GM18858 (cell line): ENCODE measurements at regions not wholly inside any gene's neighbourhood (a gene's known extent, or its start where the extent isn't known, plus 50 kb on each side); places are given as distances from the start of the nearest gene placed in this dataset.

Source experiments
- ATAC-seq: cut with Tn5 transposase; IDR thresholded peaks from one replicate; pipeline ENCODE4 v1.9.1; 2021; ENCODE audit not compliant: unreplicated experiment

- ATAC-seq = no peak
These were observed 189.1 kb upstream of the PELI2 start for GRCh38 chr14:55929136-55929535.

- ATAC-seq = no peak
These were observed 188.0 kb upstream of the PELI2 start for GRCh38 chr14:55930016-55930784.

- ATAC-seq = no peak
These were observed 181.5 kb upstream of the PELI2 start for GRCh38 chr14:55936691-55937090.

GRCh38 chr14:55938249-55938791 lies 179.9 kb upstream of the PELI2 start:
- ATAC-seq = no peak

- ATAC-seq = no peak
These were observed 176.0 kb upstream of the PELI2 start for GRCh38 chr14:55942076-55942654.

GRCh38 chr14:55942826-55943225 lies 175.4 kb upstream of the PELI2 start:
- ATAC-seq = no peak

GRCh38 chr14:55944757-55945156 lies 173.5 kb upstream of the PELI2 start:
- no peak for ATAC-seq

- no peak for ATAC-seq
These were observed 172.0 kb upstream of the PELI2 start for GRCh38 chr14:55946231-55946630.

- ATAC-seq = no peak
These were observed 169.8 kb upstream of the PELI2 start for GRCh38 chr14:55948399-55948798.

GRCh38 chr14:55949708-55950107 lies 168.5 kb upstream of the PELI2 start:
- ATAC-seq = no peak

GRCh38 chr14:55950135-55950534 lies 168.1 kb upstream of the PELI2 start:
- no peak for ATAC-seq

- no peak for ATAC-seq
These were observed 166.6 kb upstream of the PELI2 start for GRCh38 chr14:55951341-55952206.

GRCh38 chr14:55954108-55954507 lies 164.1 kb upstream of the PELI2 start:
- no peak for ATAC-seq

- no peak for ATAC-seq
These were observed 163.0 kb upstream of the PELI2 start for GRCh38 chr14:55955175-55955574.

- no peak for ATAC-seq
These were observed 160.3 kb upstream of the PELI2 start for GRCh38 chr14:55957950-55958349.

GRCh38 chr14:55963295-55963694 lies 154.9 kb upstream of the PELI2 start:
- ATAC-seq = no peak

GRCh38 chr14:55964091-55964490 lies 154.1 kb upstream of the PELI2 start:
- ATAC-seq = no peak

- ATAC-seq = no peak
These were observed 153.4 kb upstream of the PELI2 start for GRCh38 chr14:55964821-55965220.

- no peak for ATAC-seq
These were observed 152.4 kb upstream of the PELI2 start for GRCh38 chr14:55965851-55966250.

- ATAC-seq = no peak
These were observed 149.5 kb upstream of the PELI2 start for GRCh38 chr14:55968741-55969140.

GRCh38 chr14:55973285-55973800 lies 144.9 kb upstream of the PELI2 start:
- no peak for ATAC-seq
